ENCODE measurements at regions not wholly inside any gene's neighbourhood (a gene's known extent, or its start where the extent isn't known, plus 50 kb on each side); places are given as distances from the start of the nearest gene placed in this dataset.

DNA sequence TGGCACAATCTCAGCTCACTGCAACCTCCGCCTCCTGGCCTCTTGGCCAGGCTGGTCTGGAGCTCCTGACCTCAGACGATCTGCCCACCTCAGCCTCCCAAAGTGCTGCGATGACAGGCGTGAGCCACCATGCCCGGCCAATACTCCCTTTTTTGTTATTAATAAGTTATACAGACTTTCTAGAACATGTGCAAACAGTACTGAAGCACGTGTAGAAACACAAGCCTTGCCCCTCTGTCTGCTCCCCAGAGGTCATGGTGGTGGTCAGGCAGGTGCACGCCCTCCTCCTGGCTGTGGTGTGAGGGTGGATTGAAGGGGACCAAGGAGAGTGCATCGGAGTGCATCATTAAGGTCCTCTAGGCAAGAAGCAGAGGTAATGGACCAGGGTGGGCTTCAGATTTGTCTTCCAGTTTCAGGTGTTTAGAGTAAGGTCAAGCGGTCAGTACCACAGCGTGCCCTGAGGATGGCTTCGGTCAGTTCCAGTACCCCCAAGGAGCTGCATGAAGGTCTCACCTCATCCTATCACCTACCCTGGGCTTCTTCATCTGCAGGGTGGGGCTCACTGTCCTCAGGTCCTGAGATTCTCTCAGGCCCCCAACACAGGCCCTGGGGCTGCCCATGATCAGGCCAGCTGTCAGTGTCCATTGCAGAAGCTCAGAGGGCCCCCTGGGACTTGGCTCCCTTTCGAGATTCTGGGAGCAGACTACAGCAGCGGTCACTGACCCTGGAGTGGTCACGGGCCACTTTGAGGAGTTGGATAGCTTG is 124.3 kb downstream of the GLI2 start:
- H3K4me3 ChIP-seq (ENCODE audit: low read depth, low read length): no peak overlapping the region
- no peak for DNase-seq (ENCODE audit: low read depth)
- no peaks in the 10 kb centered on the region for H3K36me3 ChIP-seq (ENCODE audit: control insufficient read depth, insufficient read depth, low read length)
- FAIRE-seq: no peak
- TF ChIP-seq, protein P1, sequence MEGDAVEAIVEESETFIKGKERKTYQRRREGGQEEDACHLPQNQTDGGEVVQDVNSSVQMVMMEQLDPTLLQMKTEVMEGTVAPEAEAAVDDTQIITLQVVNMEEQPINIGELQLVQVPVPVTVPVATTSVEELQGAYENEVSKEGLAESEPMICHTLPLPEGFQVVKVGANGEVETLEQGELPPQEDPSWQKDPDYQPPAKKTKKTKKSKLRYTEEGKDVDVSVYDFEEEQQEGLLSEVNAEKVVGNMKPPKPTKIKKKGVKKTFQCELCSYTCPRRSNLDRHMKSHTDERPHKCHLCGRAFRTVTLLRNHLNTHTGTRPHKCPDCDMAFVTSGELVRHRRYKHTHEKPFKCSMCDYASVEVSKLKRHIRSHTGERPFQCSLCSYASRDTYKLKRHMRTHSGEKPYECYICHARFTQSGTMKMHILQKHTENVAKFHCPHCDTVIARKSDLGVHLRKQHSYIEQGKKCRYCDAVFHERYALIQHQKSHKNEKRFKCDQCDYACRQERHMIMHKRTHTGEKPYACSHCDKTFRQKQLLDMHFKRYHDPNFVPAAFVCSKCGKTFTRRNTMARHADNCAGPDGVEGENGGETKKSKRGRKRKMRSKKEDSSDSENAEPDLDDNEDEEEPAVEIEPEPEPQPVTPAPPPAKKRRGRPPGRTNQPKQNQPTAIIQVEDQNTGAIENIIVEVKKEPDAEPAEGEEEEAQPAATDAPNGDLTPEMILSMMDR (IDR thresholded peaks at IDR 0.05; ENCODE audit: insufficient read depth, low read length, severe bottlenecking): no peak
- H3K27me3 ChIP-seq (ENCODE audit: control insufficient read depth, insufficient read depth, low read length): no peaks in the 10 kb centered on the region

DNA sequence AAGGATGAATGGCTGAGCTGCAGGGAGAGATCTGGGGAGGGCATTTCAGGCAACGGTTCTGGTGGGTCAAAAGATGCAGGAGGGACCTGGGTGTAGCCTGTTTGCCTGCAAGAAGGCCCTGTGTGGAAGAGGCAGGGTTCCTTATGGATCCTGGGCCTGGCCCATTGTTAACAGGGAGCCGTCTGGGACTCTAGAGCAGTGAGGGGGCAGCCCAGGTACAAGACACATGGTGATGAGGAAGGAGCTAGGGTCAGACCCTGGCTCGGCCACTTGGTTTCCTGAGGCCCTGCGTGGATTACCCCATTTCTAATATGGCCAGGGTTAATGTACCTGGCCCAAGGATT is 124.9 kb downstream of the GLI2 start:
- no peak for FAIRE-seq
- DNase-seq (ENCODE audit: low read depth): no peak
- Histone ChIP-seq H3K36me3 (ENCODE audit: control insufficient read depth, insufficient read depth, low read length) (no peaks in the 10 kb centered on the region), H3K4me3 (ENCODE audit: low read depth, low read length) (no peak overlapping the region), H3K27me3 (ENCODE audit: control insufficient read depth, insufficient read depth, low read length) (no peaks in the 10 kb centered on the region)
- TF ChIP-seq, protein P1 (IDR thresholded peaks at IDR 0.05; ENCODE audit: insufficient read depth, low read length, severe bottlenecking): no peak

DNA sequence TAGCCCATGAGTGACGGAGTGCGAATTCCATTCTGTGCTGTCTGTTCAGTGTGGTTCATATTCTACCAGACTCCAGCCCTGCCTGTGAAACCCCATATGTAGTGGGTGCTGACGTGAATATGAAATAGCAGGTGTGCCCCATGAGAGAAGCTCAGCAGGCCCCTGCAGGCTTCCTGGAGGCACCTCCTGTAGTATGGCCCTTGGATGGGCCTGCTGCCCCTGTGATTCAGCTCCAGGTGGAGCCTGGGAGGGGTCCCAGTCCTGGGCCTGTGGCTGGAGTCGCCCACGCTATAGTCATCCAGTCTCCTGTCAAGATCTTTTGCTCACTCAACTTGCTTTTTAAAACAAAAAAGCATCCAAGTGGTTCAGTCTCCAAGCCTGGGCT is 125.5 kb downstream of the GLI2 start:
- TF ChIP-seq, protein P1 (IDR thresholded peaks at IDR 0.05; ENCODE audit: insufficient read depth, low read length, severe bottlenecking): no peak
- FAIRE-seq: no peak
- DNase-seq (ENCODE audit: low read depth): no peak
- no peaks in the 10 kb centered on the region for H3K27me3 ChIP-seq (ENCODE audit: control insufficient read depth, insufficient read depth, low read length)
- H3K36me3 ChIP-seq (ENCODE audit: control insufficient read depth, insufficient read depth, low read length): no peaks in the 10 kb centered on the region
- no peak overlapping the region for H3K4me3 ChIP-seq (ENCODE audit: low read depth, low read length)

DNA sequence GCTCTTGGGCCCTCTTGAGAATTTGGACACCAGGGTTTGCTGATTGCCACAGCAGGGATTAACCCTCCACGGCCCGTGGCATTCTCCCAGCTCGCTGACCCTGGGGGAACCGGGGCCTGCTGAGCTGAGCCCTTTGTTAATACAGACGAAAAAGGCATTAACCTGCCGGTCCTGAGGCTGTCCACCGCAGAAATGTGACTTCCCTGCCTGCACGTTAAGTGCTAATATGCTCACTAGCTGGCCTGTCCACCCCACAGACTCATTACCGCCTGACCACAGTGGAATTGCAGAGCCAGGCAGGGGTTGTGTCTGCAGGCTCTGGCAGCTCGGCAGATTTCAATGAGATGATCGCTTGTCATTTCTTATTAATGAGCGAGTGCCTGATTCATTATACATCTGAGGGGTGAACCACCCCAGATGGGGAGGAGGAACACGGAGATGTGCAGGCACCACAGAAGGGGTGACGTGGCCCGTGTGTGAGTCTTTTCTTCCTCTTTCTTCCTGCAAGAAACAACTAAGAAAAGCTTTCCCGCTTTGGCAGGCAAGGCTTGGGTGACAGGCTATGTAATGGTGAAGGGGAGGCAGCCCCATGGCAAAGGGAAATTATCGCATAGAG is 126.0 kb downstream of the GLI2 start:
- H3K27me3 ChIP-seq (ENCODE audit: control insufficient read depth, insufficient read depth, low read length): peaks cover under 1% of the 10 kb centered on the region
- H3K4me3 ChIP-seq (ENCODE audit: low read depth, low read length): no peak overlapping the region
- TF ChIP-seq, protein P1 (IDR thresholded peaks at IDR 0.05; ENCODE audit: insufficient read depth, low read length, severe bottlenecking): no peak
- H3K36me3 ChIP-seq (ENCODE audit: control insufficient read depth, insufficient read depth, low read length): no peaks in the 10 kb centered on the region
- FAIRE-seq (no peak), DNase-seq (ENCODE audit: low read depth) (no peak)

DNA sequence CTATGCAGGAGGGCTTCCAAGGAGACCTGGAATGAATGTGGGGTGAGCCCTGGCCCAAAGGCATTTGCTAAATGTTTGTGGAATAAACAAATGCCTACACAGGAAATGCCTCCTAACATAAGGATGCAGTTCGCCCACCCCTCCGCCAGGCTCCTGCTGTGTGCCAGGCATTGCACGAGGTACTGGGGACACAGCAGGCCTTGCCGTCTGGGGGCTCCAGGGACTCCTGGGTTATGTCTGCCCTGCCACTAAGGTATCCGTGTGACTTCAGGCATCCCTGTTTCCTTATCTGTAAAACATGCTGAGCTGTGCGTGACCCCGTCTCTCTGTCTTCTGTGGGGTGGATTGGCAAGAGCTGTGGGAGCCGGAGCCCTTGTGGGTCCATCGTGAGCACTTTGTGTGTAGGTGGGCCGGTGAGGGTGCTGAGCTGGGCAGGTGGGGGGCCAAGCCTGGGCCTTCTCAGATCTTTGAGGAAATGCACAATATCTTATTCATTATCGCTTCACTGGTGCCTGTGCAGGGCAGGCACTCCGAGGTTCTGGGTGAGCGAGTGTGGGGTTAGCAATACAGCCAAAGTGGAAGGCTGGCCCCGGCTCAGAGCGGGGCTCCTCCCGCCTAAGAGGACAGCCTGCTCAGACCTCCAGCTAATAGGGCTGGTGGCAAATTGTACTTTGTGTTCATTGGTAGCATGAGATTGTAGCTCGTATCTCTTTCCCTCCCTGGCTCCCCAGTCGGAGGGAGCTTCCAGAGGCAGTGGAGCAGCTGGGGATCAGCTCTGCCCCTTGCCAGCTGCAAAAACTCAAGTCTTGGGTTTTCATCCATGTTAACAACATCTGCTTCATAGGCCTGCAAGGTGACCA is 126.8 kb downstream of the GLI2 start:
- H3K27me3 ChIP-seq (ENCODE audit: control insufficient read depth, insufficient read depth, low read length): peaks cover 5% of the 10 kb centered on the region
- no peak overlapping the region for H3K4me3 ChIP-seq (ENCODE audit: low read depth, low read length)
- FAIRE-seq (no peak), DNase-seq (ENCODE audit: low read depth) (no peak)
- TF ChIP-seq, protein P1 (IDR thresholded peaks at IDR 0.05; ENCODE audit: insufficient read depth, low read length, severe bottlenecking): no peak
- no peaks in the 10 kb centered on the region for H3K36me3 ChIP-seq (ENCODE audit: control insufficient read depth, insufficient read depth, low read length)
